ENCODE measurements at regions not wholly inside any gene's neighbourhood (a gene's known extent, or its start where the extent isn't known, plus 50 kb on each side); places are given as distances from the start of the nearest gene placed in this dataset.
A peak's percentile ranks its signal among the peaks of the same experiment; 100 is the strongest.

DNA sequence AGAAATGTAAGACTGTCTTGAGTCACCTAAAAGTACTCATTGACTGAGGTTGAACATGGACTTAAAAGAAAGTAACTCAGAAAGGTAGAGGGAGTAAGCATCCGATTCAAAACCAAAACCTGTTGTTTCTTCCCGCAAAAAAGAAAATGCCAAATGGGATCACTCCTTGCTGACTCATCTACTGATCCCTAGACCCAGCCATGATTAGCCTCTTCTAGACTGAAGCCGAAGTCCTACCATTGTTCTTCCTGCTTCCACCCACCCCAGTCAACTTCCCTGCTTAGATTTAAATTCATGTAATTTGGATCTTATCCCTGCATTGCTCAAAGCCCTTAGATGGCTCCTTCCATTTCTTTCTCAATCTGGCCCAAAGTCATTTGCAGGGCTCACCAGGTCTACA, 760.5 kb upstream of the SOX9 start:
- Histone ChIP-seq H3K36me3 (ENCODE audit: control insufficient read depth in 2 of 3, insufficient read depth in 3 of 3, low read length in 3 of 3) (no peaks in the 10 kb centered on the region), H3K9me3 (ENCODE audit: control insufficient read depth in 2 of 3, insufficient read depth in 1 of 3, low read length in 3 of 3) (no peaks in the 10 kb centered on the region), H3K4me3 (ENCODE audit: low read length in 3 of 3) (no peak overlapping the region), H3K27ac (ENCODE audit: low read depth in 2 of 2, low read length in 2 of 2) (no peak overlapping the region), H3K4me1 (ENCODE audit: control insufficient read depth in 2 of 3, insufficient read depth in 2 of 3, low read depth in 1 of 3, low read length in 3 of 3) (no peaks in the 10 kb centered on the region), H3K9ac (ENCODE audit: low read length in 3 of 3) (no peak overlapping the region), H3K27me3 (ENCODE audit: control insufficient read depth, insufficient read depth, low read length) (no peaks in the 10 kb centered on the region)
- DNase-seq = no peak
- no peak for TF ChIP-seq CTCF (IDR thresholded peaks at IDR 0.05; ENCODE audit: borderline replicate concordance, extremely low read depth, insufficient read depth)
- intact Hi-C loops (cut with DNase I) = no loop called here
- FAIRE-seq = no peak

DNA sequence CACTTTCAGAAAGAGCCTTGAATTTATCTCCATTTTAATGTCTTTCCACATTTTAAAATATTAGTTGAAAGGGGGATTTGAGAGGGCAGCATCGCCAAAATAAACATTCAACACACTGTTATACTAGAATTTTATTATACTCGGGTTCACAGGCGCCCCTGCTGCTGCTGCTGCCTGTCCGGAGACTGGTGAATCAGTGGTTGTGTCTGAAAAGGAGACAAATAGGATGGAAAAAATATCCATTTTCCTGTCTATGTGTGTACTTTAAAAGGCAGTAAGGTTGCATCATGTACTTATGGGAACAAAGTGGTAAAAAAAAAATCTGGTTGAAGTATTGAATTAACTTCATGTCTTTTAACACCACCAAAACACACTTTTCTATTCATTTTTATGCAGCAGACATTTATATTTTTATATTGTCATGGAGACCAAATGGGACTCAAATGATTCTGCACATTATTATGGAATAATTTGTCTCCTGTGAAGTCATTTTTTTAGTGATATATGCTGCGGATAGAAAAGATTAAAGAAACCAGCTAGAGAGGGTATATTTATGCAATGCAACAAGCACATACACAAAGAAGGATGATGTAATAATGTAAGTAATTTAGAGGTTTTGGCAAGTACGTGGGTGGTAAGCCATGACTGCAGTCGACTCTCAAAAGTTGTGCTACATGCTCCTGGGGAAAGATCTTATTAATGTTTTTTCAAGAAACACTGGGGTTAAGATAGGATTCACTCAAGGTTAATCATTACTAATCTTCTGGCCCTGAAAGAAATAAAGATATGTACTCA, 759.0 kb upstream of the SOX9 start:
- intact Hi-C loops (cut with DNase I) = no loop called here
- Histone ChIP-seq H3K9me3 (ENCODE audit: control insufficient read depth in 2 of 3, insufficient read depth in 1 of 3, low read length in 3 of 3) (no peaks in the 10 kb centered on the region), H3K9ac (ENCODE audit: low read length in 3 of 3) (no peak overlapping the region), H3K27me3 (ENCODE audit: control insufficient read depth, insufficient read depth, low read length) (no peaks in the 10 kb centered on the region), H3K36me3 (ENCODE audit: control insufficient read depth in 2 of 3, insufficient read depth in 3 of 3, low read length in 3 of 3) (no peaks in the 10 kb centered on the region), H3K27ac (ENCODE audit: low read depth in 2 of 2, low read length in 2 of 2) (no peak overlapping the region), H3K4me3 (ENCODE audit: low read length in 3 of 3) (no peak overlapping the region), H3K4me1 (ENCODE audit: control insufficient read depth in 2 of 3, insufficient read depth in 2 of 3, low read depth in 1 of 3, low read length in 3 of 3) (no peaks in the 10 kb centered on the region)
- TF ChIP-seq CTCF (IDR thresholded peaks at IDR 0.05; ENCODE audit: borderline replicate concordance, extremely low read depth, insufficient read depth) = no peak
- DNase-seq (peak in 2 of 5 donors; percentile 13 to 61), FAIRE-seq (no peak)

DNA sequence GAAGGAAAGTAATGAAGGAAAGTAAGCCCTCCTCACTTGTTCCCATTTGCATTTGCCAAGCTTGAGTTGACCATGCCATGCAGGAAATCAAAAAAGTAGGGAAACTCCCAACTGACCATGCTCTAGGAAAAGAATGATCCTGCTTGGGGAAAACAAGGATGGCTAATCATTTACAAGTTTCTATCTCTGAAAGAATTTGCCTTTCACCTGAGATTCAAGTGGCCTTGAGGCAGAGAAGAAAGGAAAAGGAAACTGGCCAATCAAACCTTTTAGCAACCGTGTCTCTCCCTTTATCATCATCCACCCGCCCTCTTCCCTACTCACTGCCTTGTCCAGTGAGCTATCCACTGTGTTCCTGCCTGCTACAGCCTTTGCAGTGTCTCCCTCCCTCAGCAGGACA, 757.2 kb upstream of the SOX9 start:
- H3K9me3 ChIP-seq (ENCODE audit: control insufficient read depth in 2 of 3, insufficient read depth in 1 of 3, low read length in 3 of 3) = no peaks in the 10 kb centered on the region
- FAIRE-seq = no peak
- H3K27ac ChIP-seq (ENCODE audit: low read depth in 2 of 2, low read length in 2 of 2) = no peak overlapping the region
- H3K36me3 ChIP-seq (ENCODE audit: control insufficient read depth in 2 of 3, insufficient read depth in 3 of 3, low read length in 3 of 3) = no peaks in the 10 kb centered on the region
- intact Hi-C loops (cut with DNase I) = no loop called here
- no peaks in the 10 kb centered on the region for H3K4me1 ChIP-seq (ENCODE audit: control insufficient read depth in 2 of 3, insufficient read depth in 2 of 3, low read depth in 1 of 3, low read length in 3 of 3)
- H3K4me3 ChIP-seq (ENCODE audit: low read length in 3 of 3) = no peak overlapping the region
- no peak for DNase-seq
- H3K9ac ChIP-seq (ENCODE audit: low read length in 3 of 3) = no peak overlapping the region
- H3K27me3 ChIP-seq (ENCODE audit: control insufficient read depth, insufficient read depth, low read length) = no peaks in the 10 kb centered on the region
- TF ChIP-seq CTCF (IDR thresholded peaks at IDR 0.05; ENCODE audit: borderline replicate concordance, extremely low read depth, insufficient read depth) = no peak

All from kidney (tissue), 13 donors.